GM19468 (cell line): ENCODE measurements at regions not wholly inside any gene's neighbourhood (a gene's known extent, or its start where the extent isn't known, plus 50 kb on each side); places are given as distances from the start of the nearest gene placed in this dataset.
A peak's percentile ranks its signal among the peaks of the same experiment; 100 is the strongest.
"Not testable (repeated sequence)": the region's sequence is repeated elsewhere in the genome, so short reads cannot be mapped to it uniquely, and the experiment has no call there.

Experiments
- ATAC-seq: cut with Tn5 transposase; IDR thresholded peaks from one replicate; pipeline ENCODE4 v1.9.1; 2021; ENCODE audit warnings: mild to moderate bottlenecking, moderate library complexity, moderate number of reproducible peaks; ENCODE audit not compliant: unreplicated experiment; ENCODE audit errors: extremely low read depth

GRCh38 chr10:117830787-117831212 lies 215.9 kb downstream of the RAB11FIP2 start:
- no peak for ATAC-seq

- not testable (repeated sequence) for ATAC-seq
Measured at GRCh38 chr10:117838500-117839498, 207.9 kb downstream of the RAB11FIP2 start.

DNA sequence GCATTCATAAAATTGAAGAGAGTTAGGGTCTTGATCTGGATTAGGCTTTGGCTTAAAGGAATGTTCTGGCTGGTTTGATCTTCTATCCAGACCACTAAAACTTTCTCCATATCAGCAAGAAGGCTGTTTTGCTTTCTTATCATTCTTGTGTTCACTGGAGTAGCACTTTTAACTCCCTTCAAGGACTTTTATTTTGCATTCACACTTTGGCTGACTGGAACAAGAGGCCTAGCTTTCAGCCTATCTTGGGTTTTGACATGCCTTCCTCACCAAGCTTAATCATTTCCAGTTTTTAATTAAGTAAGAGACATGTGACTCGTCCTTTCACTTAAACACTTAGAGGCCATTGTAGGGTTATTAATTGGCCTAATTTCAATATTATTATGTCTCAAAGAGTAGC lies 190.3 kb downstream of the RAB11FIP2 start:
- not testable (repeated sequence) for ATAC-seq

GRCh38 chr10:117860135-117860534 lies 186.6 kb downstream of the RAB11FIP2 start:
- no peak for ATAC-seq

GRCh38 chr10:117860823-117861222 lies 185.9 kb downstream of the RAB11FIP2 start:
- peak; percentile 52 for ATAC-seq

DNA sequence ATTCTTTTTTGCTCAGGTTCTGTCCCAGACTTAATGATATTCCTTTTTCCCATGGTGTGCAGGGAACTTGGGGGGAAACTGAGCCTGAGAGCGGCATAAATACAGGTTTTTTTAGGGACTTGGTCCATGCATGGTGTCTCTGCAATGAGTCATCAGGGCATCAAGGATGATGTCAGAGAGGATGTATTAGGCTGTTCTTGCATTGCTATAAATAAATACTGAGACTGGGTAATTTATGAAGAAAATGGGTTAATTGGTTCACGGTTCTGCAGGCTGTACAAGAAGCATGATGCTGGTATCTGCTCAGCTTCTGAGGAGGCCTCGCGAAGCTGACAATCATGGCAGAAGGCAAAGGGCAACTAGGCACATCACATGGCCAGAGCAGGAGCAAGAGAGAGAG lies 185.4 kb downstream of the RAB11FIP2 start:
- ATAC-seq: no peak

DNA sequence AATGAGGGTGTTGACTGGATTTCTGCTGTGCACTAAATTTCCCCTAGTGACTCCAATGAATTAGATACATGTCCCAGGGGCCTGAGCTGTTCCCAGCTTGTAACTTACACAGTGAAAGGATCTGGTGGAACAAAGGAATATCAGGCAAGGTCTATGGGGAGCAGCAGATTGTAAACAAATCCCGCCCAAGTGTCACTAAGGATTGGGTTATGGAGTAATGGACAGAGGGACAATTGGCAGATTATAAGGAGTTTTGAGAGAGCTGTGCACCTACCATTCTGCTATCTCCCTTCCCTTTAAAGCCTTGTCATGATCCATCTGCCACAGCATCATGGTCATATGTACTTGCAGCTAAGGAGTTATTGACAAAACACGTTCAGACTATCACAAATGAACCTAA lies 183.0 kb downstream of the RAB11FIP2 start:
- ATAC-seq: no peak

DNA sequence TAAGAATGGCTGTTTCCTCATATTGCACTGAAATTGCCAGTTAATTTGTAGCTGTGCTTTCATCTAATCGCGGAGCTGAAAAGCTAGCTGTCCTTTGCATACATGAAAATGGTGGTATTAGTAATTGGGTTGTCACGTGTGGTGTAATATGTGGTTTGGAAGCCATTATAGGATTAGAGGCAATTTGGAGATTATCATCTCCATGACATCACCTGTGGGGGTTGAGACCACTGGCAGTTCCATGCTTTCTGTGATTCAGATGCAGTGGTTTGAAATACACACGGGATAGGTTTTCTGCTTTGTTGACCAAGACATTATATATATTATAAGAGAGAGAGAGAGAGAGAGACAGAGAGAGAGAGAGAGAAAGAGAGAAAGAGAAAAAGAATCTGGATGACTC lies 180.8 kb downstream of the RAB11FIP2 start:
- ATAC-seq: no peak

- ATAC-seq: no peak
Measured at GRCh38 chr10:117868151-117868550, 178.6 kb downstream of the RAB11FIP2 start.

DNA sequence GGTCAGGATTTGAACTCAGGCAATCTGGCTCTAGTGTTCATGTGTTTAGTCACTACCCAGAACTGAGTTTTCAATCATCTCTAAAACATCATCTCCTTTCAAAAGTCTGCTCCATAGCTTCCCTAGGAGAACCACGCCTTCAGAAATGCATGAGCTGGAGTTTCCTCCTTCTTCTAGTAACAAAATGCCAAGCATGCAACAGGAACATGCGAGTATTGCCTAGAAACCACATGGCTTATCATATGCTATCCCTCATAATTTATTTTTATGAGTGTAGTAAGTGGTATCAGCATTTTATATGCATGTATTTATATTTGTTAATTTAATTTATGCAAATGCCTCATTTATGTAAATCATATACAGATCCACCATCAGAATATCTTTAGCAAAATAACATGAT lies 170.9 kb downstream of the RAB11FIP2 start:
- no peak for ATAC-seq

GRCh38 chr10:117876210-117876609 lies 170.5 kb downstream of the RAB11FIP2 start:
- ATAC-seq: no peak

DNA sequence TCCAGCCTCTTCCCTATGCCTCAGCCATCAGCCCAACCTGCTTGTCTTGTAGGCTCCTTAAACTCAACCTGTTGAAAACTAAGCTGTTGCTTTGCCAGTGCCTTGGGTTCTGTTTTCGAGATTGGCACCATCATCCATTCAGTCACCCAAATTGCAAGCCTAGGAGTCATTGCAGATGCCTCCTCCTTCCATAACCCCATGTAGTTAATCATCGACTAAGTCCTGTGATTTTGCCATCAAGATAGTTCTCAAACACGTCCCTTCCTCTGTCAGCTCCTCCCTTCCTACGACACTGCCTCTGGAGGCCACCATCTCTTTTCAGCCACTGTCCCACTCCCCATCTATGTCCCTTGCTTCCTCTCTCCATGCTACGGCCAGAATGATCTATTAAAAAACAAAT lies 168.1 kb downstream of the RAB11FIP2 start:
- ATAC-seq: no peak

DNA sequence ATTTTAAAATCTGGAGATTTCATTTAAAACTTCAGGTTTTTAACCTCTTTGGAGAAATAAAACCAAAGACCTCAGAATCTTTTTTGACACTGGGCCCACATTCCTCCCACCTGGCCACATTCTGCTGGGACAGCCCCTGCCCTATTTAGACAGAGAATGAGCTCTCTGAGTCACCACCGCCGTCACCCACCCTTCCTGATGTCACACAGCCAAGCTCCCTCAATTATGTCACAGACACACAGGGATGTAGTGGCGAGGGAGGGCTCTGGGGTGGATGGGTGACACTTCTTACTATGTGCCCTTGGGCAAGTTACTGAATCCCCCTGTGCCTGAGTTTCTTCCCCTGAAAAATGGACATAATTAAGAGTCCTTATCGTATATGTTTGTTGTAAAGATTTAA lies 162.6 kb downstream of the RAB11FIP2 start:
- ATAC-seq: no peak

DNA sequence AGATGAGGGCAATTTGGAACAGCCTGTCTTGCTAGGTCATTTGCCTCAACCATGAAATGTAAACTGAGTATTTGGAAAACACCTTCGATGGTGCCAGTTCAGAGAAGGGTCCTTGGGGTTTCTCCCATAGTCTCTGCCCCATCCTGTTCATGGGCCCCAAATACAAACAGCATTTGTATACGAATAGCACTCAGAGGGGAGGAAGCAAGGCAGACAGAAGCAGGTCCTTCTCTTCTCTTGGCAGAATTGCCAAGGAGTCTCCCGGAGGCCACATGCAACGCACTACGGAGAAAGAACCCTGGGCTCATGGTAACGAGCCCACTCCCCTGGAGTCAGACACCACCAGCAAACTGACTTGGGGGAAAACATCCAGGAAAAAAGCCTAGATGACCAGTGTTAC lies 162.1 kb downstream of the RAB11FIP2 start:
- ATAC-seq: no peak

GRCh38 chr10:117885206-117885829 lies 161.4 kb downstream of the RAB11FIP2 start:
- ATAC-seq: no peak

DNA sequence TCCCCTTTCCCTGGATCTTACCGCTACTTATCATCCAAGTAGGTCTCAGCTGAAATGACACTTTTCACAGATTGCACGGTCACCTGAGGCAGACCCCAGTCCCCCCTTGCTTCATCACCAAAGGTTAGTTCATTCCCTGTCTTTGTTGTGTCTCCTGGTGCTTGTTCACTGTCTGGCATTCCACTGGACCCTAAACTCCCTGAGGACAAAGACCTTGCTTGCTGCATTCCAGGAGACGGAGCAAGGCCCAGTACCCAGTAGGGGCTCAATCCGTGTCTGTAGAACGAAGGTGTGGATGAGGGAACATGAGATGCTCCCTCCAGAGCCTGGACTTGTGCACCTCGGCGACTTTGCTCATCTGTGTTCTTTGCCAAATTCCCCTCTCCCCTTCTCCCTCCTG lies 160.0 kb downstream of the RAB11FIP2 start:
- ATAC-seq: no peak

- ATAC-seq: no peak
Measured at GRCh38 chr10:117889664-117890063, 157.1 kb downstream of the RAB11FIP2 start.

DNA sequence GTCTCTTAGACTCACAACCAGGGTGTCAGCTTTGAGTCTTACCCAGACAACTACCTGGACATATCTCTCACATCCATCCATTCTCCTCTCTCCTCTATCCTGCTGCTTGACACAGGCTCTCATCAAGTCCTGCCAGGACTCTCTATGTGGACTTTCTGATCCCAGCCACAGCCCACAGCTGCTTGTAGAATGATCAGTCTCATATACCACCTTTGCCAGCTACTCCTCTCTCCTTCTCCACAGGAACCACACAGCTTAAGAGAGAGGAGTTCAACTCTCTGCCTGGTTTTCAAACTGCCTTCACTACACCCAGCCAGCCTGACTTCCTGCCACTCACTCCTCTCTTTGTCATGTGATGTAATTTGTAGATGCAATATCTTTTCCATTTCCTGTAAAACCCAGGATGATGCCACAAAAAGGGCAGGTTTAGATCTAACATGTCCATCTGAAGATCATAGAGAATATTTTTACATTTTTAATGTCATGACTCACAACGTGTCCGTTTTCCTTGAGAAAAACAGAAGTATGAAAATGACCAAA lies 154.0 kb downstream of the RAB11FIP2 start:
- no peak for ATAC-seq

- no peak for ATAC-seq
Measured at GRCh38 chr10:117894339-117894738, 152.4 kb downstream of the RAB11FIP2 start.

DNA sequence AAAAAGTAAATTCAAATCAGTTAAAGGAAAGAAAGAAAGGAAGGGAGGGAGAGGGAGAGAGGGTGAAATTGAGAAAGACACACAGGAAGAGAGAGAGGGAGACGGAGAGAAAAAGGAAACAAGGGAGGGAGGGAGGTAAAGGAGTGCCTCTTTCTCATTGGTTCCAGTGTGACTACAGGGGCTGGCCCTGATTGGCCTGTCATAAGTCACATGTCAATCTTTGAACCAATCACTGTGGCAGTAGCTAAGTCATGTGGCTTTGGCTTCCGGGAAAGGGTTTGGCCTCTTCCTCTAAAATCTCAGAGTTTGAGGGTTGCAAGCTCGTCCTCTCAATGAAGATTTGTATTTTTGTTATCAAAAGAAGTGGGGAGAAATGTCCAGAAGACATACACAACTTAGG lies 150.2 kb downstream of the RAB11FIP2 start:
- ATAC-seq: no peak

DNA sequence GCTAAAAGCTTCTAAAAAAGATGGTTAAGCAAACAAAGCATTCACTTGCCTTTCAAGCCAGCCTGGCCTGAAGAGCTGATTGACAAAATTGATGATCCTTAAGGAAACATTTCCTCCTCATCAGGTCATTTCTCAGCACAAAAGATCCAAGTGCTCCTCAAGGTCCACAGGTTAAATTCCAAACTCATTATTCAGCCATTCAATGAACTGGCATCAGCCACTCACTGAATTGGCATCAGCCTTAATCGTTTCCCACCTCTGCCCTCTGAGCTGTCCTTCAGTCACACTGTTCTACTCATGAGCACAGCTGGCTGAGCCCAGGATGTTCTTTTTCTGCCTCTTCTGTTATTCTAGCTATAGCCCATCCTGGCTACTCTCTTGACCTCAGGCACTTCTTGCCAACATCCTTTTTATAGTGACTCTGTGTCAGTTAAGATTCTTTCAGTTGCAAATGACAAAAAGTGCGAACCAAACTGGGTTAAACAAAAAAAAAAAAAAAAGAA lies 147.5 kb downstream of the RAB11FIP2 start:
- ATAC-seq: no peak
